Activated naive CD8-positive, alpha-beta T cell treated with anti-CD3 and anti-CD28 coated beads for 36 hours (primary cell): ENCODE measurements at regions not wholly inside any gene's neighbourhood (a gene's known extent, or its start where the extent isn't known, plus 50 kb on each side); places are given as distances from the start of the nearest gene placed in this dataset.
"Not testable (repeated sequence)": the region's sequence is repeated elsewhere in the genome, so short reads cannot be mapped to it uniquely, and the experiment has no call there.

Source experiments
- DNase-seq: peaks from one replicate; pipeline ENCODE4 v3.0.0; 2021
- H3K27ac Mint-ChIP-seq: one replicate; pipeline ENCODE4 v1.8.0; 2022; ENCODE audit warnings: mild to moderate bottlenecking, moderate library complexity, mixed read lengths
- H3K27me3 Mint-ChIP-seq: one replicate; pipeline ENCODE4 v1.8.0; 2022; ENCODE audit warnings: mild to moderate bottlenecking, mixed read lengths
- H3K36me3 Mint-ChIP-seq: one replicate; pipeline ENCODE4 v1.8.0; 2021; ENCODE audit warnings: mild to moderate bottlenecking, mixed read lengths
- H3K4me1 Mint-ChIP-seq: one replicate; pipeline ENCODE4 v1.8.0; 2021; ENCODE audit warnings: mixed read lengths
- H3K4me3 Mint-ChIP-seq: one replicate; pipeline ENCODE4 v1.8.0; 2022; ENCODE audit warnings: mild to moderate bottlenecking, moderate library complexity, mixed read lengths
- H3K9me3 Mint-ChIP-seq: one replicate; pipeline ENCODE4 v1.8.0; 2022; ENCODE audit warnings: mixed read lengths

DNA sequence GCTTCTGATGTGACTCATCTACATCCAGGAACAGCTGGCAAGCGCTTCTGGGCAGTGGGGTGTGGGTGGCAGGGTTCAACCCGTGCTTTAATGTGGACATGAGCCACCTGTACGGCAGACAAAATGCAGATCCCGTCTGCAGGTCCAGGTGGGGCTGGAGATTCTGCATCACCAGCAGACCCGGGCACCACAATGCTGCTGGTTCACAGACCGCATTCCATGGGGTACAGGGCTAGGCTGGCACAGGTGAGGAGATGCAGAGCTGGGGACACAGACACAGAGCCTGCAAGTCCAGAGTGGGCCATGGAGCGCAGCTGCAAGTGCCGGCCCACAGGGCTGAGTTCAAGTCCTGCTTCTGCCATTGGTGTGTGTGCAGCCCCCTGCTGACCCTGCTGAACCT is 203.7 kb downstream of the BANP start:
- H3K9me3 Mint-ChIP-seq, H3K36me3 Mint-ChIP-seq, H3K4me3 Mint-ChIP-seq, H3K4me1 Mint-ChIP-seq, H3K27me3 Mint-ChIP-seq, DNase-seq, H3K27ac Mint-ChIP-seq: not testable (repeated sequence)

DNA sequence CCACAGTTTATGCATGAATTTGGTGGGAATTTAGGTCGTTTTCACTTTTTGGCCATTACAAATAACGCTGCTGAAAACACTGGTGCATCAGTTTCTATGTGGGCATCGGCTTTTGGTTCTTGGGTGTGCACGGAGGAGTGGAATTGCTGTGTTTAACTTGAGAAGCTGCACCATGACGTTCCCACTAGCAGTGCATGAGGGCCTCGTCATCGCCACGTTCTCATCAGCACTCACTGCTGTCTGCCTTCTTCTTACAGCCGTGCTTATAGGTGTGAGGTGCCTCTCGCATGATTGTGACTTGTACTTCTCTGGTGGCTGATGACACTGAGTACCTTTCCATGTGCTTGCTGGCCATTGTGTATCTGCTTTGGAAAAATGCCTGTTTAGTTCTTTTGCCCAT is 204.4 kb downstream of the BANP start:
- not testable (repeated sequence) for H3K9me3 Mint-ChIP-seq, H3K27me3 Mint-ChIP-seq, H3K36me3 Mint-ChIP-seq, H3K27ac Mint-ChIP-seq, DNase-seq, H3K4me1 Mint-ChIP-seq, H3K4me3 Mint-ChIP-seq

DNA sequence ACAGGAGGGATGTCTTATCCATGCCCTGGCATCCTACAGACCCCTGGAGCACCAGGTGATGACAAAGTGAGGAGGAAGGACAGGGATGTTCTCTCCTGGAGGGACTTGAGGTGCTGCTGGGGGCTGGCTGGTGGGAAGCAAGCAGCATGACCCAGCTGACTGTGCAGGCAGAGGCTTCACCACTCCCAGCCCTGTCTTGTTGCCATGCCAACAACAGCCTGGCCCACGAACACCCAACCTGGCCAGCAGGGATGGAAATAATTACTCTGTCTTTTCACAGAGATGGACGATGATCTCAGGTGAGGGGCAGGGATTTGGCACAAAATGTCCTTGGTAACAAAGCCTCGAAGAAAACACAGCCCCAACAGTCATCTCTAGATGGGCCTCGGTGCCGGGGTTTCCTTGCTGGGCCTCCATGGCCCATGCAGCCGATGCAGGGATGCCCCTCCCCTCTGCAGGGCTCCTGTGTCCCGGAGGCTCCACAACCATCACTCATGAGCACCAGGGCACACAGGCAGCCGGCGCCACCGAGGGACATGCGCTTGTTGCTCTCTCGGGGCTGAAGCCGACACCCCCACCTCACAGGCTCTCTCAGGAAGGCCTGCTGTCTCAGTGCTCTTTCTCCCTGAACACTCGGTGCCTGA is 205.5 kb downstream of the BANP start:
- not testable (repeated sequence) for H3K36me3 Mint-ChIP-seq, H3K9me3 Mint-ChIP-seq, H3K27ac Mint-ChIP-seq

DNA sequence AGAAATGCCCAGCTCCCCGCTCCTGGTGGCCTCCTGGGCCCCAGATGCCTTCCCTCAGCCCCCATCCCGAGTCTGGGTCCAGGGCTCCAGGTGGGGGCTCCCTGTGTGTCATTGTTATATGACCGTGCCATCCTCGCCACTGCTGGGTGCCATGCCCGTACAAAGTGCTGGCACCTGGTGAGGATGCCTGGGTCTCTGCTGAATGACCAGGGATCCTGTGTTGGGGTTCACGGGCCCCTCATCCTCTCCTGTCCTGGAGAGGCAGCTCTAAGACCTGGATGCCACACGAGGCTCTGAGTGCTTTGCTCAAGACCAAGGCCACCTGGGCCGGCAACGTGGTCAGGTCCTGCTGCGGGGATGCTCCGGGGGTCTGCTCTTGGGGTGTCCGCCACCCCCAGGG is 206.5 kb downstream of the BANP start:
- H3K9me3 Mint-ChIP-seq, H3K4me1 Mint-ChIP-seq, H3K4me3 Mint-ChIP-seq, H3K36me3 Mint-ChIP-seq, H3K27ac Mint-ChIP-seq, DNase-seq, H3K27me3 Mint-ChIP-seq: not testable (repeated sequence)

More for the DNA sequence above, 205.5 kb downstream of the BANP start:
- H3K4me1 Mint-ChIP-seq, H3K4me3 Mint-ChIP-seq, DNase-seq, H3K27me3 Mint-ChIP-seq: not testable (repeated sequence)

DNA sequence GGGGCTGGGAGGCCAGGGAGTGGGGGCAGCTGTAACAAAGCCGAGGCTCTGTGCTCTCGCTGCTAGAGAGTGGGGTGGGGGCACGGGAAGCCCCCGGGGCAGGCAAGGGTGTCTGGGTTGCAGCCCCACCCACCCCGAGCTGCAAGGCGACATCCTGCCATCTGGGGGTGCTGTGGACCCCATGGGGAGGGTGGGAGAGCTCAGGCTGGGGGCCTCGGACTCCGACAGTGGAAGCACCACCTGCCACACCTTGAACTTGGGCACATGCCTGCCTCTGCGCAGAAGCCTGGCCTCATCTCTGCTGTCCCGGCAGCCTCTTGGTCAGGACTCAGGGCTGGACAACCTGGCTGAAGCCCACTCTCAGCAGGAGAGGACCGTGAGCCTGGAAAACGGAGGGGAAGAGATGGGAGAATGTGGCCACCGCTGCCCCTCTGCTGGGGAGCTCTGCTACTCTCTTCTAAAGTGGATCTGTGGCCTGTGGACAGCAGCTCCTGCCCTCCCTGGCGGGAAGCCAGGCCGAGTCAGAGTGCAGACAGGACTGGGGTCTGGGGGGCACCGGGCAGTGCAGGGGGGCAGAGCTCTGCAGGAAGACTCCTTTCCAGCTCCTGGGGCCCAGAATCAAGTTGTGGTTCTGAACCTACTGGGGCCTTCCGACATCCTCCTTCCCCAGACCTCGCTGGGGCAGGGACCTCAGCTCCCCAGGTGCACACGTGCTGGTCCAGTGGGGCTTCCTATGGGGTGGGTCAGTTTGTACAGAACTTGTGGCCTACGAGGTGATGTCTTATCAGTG is 207.2 kb downstream of the BANP start:
- H3K27ac Mint-ChIP-seq, H3K36me3 Mint-ChIP-seq, H3K27me3 Mint-ChIP-seq, DNase-seq, H3K9me3 Mint-ChIP-seq, H3K4me3 Mint-ChIP-seq, H3K4me1 Mint-ChIP-seq: not testable (repeated sequence)

DNA sequence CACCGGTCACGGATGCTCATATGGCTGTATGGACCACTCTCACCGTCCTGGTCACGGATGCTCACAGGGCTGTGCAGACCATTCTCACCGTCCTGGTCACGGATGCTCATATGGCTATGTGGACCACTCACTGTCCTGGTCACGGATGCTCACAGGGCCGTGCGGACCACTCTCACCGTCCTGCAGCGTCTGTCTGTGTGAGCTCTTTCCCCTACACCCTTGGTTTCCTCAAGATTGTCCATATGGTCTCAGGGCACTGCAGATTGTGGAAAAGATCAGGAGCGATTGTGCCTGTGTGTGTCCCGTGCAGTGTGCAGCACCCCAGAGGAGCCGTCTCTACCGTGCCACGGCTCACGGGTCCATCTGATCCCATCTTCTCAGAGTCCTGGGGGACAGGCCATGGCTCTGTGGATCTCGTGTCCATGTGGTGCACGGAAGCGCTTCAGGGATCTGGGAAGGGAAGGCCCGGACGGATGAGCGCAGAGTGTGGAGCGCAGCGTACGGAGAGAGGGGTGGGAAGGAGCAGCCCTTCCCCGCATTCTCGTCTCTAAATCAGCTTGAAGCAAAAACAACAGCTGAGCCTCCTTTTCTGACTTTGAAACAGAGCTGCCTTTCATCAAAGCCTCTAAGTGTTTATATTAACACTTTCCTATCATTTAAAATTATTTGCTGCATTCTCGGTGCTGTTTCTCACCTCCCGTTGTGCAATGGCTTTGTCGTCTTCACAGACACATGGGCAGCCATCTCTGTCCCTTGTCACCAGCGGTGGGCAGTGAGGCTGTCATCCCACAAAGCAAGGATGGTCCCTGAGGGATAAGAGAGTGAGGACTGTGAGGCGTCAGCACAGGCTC is 208.0 kb downstream of the BANP start:
- not testable (repeated sequence) for H3K4me3 Mint-ChIP-seq, H3K27ac Mint-ChIP-seq, H3K27me3 Mint-ChIP-seq, DNase-seq, H3K9me3 Mint-ChIP-seq, H3K4me1 Mint-ChIP-seq, H3K36me3 Mint-ChIP-seq

DNA sequence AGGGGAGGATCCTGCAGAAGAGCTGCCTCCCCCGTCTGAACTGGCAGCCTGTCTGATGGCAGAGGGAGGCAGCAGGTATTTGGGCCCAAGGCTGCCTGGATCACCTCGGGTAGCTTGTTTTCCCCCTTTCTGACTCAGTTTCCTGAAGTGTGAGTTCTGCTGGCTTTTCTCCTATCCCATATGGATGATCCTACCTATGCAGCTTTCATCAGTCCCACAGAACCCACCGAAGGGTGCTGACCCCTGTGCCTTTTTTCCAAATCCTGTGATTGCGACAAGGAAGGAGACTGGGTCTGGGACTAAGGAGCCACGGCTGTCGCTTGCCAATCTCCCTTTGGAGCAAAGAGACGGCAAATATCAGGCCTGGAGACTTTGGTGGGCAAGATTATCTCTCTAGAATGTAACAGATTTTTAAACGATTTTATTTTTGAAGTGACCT is 208.7 kb downstream of the BANP start:
- H3K4me1 Mint-ChIP-seq, H3K4me3 Mint-ChIP-seq, H3K27ac Mint-ChIP-seq, H3K9me3 Mint-ChIP-seq, DNase-seq, H3K36me3 Mint-ChIP-seq, H3K27me3 Mint-ChIP-seq: not testable (repeated sequence)

DNA sequence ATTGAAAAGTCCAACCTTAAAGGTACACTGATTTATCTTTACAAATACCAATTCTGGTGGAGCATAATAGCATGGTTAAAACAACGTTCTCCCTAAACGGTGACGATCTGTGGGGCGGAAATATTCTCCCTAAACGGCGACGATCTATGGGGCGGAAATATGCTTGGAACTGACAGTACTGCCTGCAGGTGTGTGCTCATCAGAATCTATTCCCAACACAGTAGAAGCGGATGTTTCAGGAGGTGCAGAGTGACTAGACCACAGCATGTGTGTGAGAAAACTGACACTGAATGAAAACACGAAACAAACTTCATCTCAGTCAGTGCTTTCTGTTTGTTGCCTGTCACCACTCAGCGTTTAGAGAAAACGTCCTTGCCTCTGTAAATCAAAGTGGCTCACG is 210.0 kb downstream of the BANP start:
- DNase-seq, H3K4me1 Mint-ChIP-seq, H3K27me3 Mint-ChIP-seq: not testable (repeated sequence)

DNA sequence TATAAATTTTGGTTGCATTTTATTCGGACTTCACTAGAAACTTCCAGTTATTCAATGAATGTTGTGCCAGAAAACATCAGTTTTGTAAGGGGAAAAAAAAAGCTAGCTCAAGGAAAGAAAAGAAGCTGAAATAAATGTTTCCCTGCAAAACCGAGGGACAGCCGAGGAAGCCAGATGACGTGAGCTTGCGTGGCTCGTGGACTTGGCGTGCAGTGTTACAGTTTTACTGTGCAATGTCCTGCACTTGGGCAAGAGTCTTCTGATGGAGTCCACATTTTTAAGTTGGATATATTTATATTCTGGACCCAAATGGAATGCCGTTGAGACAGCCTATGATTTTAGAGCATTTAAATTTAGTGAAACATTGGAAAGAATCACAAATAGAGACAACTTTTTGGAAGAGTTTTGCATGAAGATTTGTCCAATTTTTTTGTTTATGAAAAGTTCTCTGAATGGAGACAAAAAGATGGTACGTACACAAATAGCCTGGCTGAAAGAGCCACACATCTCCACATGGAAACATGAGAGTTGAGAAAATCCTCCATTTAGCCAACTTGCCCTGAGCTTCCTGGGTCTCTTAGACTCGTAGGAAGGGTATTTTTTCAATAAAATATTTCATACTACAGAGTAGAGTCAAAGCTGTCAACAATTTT is 210.5 kb downstream of the BANP start:
- H3K4me1 Mint-ChIP-seq, H3K27ac Mint-ChIP-seq, H3K27me3 Mint-ChIP-seq, DNase-seq, H3K36me3 Mint-ChIP-seq, H3K9me3 Mint-ChIP-seq, H3K4me3 Mint-ChIP-seq: not testable (repeated sequence)

More for the DNA sequence above, 210.0 kb downstream of the BANP start:
- H3K36me3 Mint-ChIP-seq, H3K9me3 Mint-ChIP-seq, H3K4me3 Mint-ChIP-seq, H3K27ac Mint-ChIP-seq: not testable (repeated sequence)

DNA sequence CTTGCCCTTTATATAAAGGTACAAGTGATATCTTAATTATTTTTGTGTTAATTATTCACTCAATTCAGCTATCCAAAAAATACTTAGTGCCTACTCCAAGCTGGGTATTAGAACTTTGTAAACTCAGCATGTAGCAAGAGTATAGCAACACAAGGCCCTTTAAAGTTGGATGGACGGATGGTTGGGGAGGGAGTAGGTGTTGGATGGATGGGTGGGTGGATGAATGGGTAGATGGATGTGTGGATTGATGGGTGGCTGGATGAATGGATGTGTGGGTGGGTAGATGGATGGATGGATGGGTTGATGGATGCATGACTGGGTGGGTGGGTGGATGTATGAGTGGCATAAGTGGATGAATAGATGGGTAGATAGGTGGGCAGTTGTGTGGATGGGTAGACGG is 211.5 kb downstream of the BANP start:
- H3K27me3 Mint-ChIP-seq, H3K9me3 Mint-ChIP-seq, H3K36me3 Mint-ChIP-seq, DNase-seq, H3K4me3 Mint-ChIP-seq, H3K27ac Mint-ChIP-seq, H3K4me1 Mint-ChIP-seq: not testable (repeated sequence)

DNA sequence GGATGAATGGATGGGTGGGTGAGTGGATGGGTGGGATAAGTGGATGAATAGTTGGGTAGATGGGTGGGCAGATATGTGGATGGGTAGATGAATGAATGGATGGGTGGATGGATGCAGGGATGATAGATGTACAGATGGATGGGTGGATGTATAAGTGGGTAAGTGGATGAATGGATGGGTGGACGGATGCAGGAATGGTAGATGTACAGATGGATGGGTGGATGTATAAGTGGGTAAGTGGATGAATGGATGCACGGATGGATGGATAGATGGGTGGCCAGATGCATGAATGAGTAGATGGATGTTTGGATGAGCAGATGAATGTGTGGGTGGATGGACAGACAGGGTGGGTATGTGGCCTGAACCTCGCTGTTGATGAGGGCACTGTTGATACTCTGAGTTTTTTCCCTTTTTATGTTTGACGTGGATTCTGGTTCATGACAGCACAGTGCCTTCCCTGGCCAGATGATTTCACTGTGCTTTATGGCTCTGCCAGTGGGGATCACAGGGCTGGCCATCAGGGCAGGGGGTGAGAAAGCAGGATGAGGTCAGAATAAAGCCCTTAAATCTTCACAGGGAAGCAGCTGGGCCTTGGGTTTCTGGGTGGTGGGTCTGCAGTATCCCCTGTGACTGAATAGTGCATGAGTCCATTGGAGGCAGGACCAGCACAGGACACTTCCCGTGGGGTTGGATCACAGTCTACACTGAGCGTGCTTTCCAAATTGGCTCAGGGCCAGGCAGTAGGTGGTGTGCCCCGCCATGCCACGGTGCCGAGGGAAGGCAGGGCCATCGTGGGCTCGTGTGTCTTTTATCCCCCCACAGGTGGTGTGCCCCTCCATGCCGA is 213.2 kb downstream of the BANP start:
- H3K27me3 Mint-ChIP-seq, H3K4me3 Mint-ChIP-seq, H3K27ac Mint-ChIP-seq, H3K4me1 Mint-ChIP-seq, H3K36me3 Mint-ChIP-seq, H3K9me3 Mint-ChIP-seq, DNase-seq: not testable (repeated sequence)

DNA sequence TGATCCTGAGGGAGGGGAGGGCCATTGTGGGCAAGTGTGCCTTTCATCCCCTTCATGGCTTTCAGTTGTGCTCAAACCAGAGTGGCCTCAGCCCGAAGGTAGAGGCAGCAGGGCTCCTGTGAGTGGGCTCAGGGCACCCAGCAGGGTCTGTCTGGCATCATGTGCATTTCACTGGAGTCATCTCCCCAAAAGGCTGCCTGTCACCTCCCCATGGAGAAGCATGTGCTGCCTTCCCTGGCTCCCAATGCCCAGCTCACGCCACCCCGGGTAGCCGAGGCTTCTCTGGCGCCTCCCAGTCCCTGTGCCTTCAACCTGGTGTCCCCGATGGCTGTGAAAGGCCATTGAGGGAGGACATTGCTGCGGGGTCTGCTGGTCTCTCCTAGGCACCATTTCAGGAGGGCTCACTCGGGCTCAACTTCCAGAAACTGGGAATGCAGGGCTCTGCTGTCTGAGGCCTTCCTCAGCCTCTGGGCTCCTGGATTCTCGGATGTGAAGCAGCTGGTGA is 213.9 kb downstream of the BANP start:
- not testable (repeated sequence) for H3K27me3 Mint-ChIP-seq, H3K27ac Mint-ChIP-seq, DNase-seq

DNA sequence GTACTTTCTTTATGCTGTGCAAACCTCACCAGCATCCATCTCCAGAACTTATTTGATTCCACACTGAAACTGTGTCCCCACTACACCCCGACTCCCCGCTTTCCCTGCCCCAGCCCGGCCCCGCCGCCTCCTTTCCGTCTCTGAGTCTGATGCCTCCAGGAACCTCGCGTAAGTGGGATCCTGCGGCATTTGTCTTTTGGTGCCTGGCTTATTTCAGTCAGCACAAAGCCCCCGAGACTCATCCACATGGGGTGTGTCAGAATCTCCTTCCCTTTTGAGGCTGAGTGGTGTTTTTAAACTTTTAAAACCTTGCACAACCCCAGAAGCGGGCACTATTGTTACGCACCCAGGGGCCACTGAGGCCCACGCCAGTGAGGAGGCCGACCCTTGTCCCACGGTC is 214.4 kb downstream of the BANP start:
- H3K27ac Mint-ChIP-seq, DNase-seq, H3K4me3 Mint-ChIP-seq, H3K36me3 Mint-ChIP-seq, H3K9me3 Mint-ChIP-seq, H3K4me1 Mint-ChIP-seq, H3K27me3 Mint-ChIP-seq: not testable (repeated sequence)

More for the DNA sequence above, 213.9 kb downstream of the BANP start:
- not testable (repeated sequence) for H3K36me3 Mint-ChIP-seq, H3K4me3 Mint-ChIP-seq, H3K9me3 Mint-ChIP-seq, H3K4me1 Mint-ChIP-seq

DNA sequence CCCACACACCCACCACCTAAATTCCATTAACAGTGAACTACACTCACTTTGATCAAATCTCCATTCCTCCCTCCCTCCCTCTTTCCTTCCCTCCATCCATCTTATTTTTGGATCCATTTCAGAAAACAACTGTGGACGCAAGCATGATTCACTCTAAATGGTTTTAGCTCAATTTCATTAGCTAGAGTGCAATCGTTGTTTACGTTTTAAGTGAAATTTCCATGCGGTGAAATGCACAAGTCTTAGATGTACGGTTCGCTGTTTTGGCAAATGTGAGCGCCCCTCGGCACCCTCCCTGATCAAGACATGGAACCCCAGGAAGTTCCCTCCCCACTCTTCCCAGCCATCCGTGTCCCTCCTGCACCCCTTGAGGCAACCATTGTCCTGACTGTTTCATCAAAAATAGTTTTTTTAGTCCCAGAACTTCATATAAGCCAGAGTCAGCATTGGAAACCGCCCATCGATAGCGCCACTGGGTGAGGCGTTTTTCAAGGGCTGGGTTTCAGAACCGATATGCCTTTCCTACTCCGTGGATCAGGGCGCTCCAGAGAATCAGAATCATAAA is 215.1 kb downstream of the BANP start:
- not testable (repeated sequence) for H3K36me3 Mint-ChIP-seq, H3K4me1 Mint-ChIP-seq, H3K9me3 Mint-ChIP-seq, H3K27ac Mint-ChIP-seq, DNase-seq, H3K4me3 Mint-ChIP-seq, H3K27me3 Mint-ChIP-seq
